Sigmoid colon (tissue), 6 donors: ENCODE measurements at regions not wholly inside any gene's neighbourhood (a gene's known extent, or its start where the extent isn't known, plus 50 kb on each side); places are given as distances from the start of the nearest gene placed in this dataset.

ENCODE experiments used
- DNase-seq: peaks from one replicate; pipeline ENCODE4 v3.0.0-alpha.2; 2019
- H3K27ac ChIP-seq, 4 donors: fragments of 200-600 bp; sonication (generic); one replicate each; pipeline ENCODE4 v1.5.1; 2016 to 2019; ENCODE audit warnings: mild to moderate bottlenecking in 1 of 4
- H3K27me3 ChIP-seq, 3 donors: fragments of 200-600 bp; sonication (generic); one replicate each; pipeline ENCODE4 v1.5.1; 2019; ENCODE audit warnings: mild to moderate bottlenecking in 1 of 3
- H3K36me3 ChIP-seq, 4 donors: fragments of 200-600 bp; sonication (generic); one replicate each; pipeline ENCODE4 v1.5.1; 2016 to 2019
- H3K4me1 ChIP-seq, 4 donors: fragments of 200-600 bp; sonication (generic); one replicate each; pipeline ENCODE4 v1.5.1; 2017 to 2019
- H3K4me3 ChIP-seq, 4 donors: fragments of 200-600 bp; sonication (generic); one replicate each; pipeline ENCODE4 v1.5.1; 2017 to 2019; ENCODE audit warnings: mild to moderate bottlenecking in 2 of 4, moderate library complexity in 1 of 4
- H3K9me3 ChIP-seq, 4 donors: fragments of 200-600 bp in 3 of 4; sonication (generic) in 3 of 4; one replicate each; pipeline versions ENCODE4 v1.5.1 to v1.6.1; 2013 to 2019
- EP300 ChIP-seq, 4 donors: sonication (generic); formaldehyde crosslinking; IDR thresholded peaks; one replicate each; pipeline ENCODE4 v1.6.1; 2017; ENCODE audit warnings: antibody characterized with exemption in 4 of 4
- POLR2A ChIP-seq, 2 donors: fragments of 450-650 bp; IDR thresholded peaks; one replicate each; pipeline ENCODE4 v1.6.1; 2016; ENCODE audit warnings: antibody characterized with exemption in 2 of 2, mild to moderate bottlenecking in 2 of 2, moderate library complexity in 2 of 2
- POLR2AphosphoS5 ChIP-seq, 4 donors: sonication (generic); formaldehyde crosslinking; IDR thresholded peaks; one replicate each; pipeline ENCODE4 v1.6.1; 2017; ENCODE audit warnings: antibody characterized with exemption in 4 of 4
- WGBS, 2 donors: extraction: QIAGEN DNeasy Blood & Tissue Kit; methylation state at CpG; one replicate each; pipeline ENCODE4 v1.1.7; 2013; 5-methylcytosine and 5-hydroxymethylcytosine counted together
- intact Hi-C: fragments of 100-400 bp; cut with DNase I; formaldehyde crosslinking; loops from one replicate; pipeline ENCODE4 v1.15.1; 2023
- TF ChIP-seq, protein P1 (sequence below), 4 experiments: fragments of 450-650 bp in 3 of 4; fragments of 200-600 bp in 1 of 4; IDR thresholded peaks; one replicate each; pipeline ENCODE4 v1.5.1; 2016 to 2019; ENCODE audit warnings: antibody characterized with exemption in 4 of 4, mild to moderate bottlenecking in 3 of 4, moderate library complexity in 2 of 4
- donor health status: healthy with polysubstance abuse.
- donor health status: healthy.

DNA sequence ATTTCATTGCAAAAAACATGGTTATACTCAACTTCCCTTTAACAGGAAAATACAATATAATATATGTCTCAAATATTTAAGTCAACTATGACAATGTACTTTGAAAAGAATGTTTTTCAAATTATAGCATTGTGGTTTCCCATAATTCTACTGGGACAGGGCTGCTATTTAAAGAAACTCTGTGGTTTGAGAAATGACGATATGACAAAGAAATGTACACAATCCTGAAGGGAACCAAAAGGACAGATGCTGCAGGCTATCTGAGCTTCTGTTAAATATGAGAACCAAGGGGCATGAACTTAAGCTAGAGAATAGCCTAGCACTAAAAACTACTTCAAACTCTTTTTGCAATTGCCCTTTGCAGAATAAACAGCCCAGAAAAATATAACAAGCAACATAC is 415.9 kb downstream of the GRB14 start:
- WGBS, 2 donors = 8 to 16% methylated on average over 1 of the region's 1 CpG
- no peaks in the 10 kb centered on the region for H3K36me3 ChIP-seq
- peaks cover 0 to 7% (median 2%) of the 10 kb centered on the region in 4 donors for H3K4me1 ChIP-seq
- intact Hi-C loops = no loop called here
- no peak overlapping the region for H3K27ac ChIP-seq
- no peak for TF ChIP-seq POLR2AphosphoS5 (IDR thresholded peaks at IDR 0.05)
- TF ChIP-seq POLR2A (IDR thresholded peaks at IDR 0.05) = no peak
- TF ChIP-seq, protein P1, sequence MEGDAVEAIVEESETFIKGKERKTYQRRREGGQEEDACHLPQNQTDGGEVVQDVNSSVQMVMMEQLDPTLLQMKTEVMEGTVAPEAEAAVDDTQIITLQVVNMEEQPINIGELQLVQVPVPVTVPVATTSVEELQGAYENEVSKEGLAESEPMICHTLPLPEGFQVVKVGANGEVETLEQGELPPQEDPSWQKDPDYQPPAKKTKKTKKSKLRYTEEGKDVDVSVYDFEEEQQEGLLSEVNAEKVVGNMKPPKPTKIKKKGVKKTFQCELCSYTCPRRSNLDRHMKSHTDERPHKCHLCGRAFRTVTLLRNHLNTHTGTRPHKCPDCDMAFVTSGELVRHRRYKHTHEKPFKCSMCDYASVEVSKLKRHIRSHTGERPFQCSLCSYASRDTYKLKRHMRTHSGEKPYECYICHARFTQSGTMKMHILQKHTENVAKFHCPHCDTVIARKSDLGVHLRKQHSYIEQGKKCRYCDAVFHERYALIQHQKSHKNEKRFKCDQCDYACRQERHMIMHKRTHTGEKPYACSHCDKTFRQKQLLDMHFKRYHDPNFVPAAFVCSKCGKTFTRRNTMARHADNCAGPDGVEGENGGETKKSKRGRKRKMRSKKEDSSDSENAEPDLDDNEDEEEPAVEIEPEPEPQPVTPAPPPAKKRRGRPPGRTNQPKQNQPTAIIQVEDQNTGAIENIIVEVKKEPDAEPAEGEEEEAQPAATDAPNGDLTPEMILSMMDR (IDR thresholded peaks at IDR 0.05) = no peak
- TF ChIP-seq EP300 (IDR thresholded peaks at IDR 0.05) = no peak
- no peak overlapping the region for H3K4me3 ChIP-seq
- no peaks in the 10 kb centered on the region for H3K27me3 ChIP-seq
- no peaks in the 10 kb centered on the region for H3K9me3 ChIP-seq
- DNase-seq = no peak

DNA sequence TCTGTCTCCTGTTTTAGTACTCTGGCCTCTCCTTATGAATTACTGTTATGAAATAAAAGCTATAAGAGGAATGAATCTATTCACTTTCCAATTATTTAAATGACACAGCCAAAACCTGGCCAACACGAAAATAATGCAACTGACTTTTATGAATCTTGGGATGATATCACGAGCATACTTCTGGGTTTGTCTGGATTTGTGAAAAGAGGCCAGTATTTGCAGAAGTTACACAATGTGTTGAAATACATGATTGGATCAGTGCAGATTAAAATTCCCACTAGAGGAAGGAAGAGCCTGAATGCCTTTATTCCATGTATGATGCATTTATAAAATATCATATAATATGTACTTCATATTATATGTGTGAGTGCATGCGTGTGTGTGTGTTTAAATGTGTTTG is 418.2 kb downstream of the GRB14 start:
- 71 to 85% methylated on average over 3 of the region's 3 CpGs for WGBS, 2 donors
- intact Hi-C loops = no loop called here
- Histone ChIP-seq H3K27ac (no peak overlapping the region), H3K4me3 (no peak overlapping the region), H3K36me3 (no peaks in the 10 kb centered on the region), H3K4me1 (peaks cover 0 to 7% (median 2%) of the 10 kb centered on the region in 4 donors), H3K9me3 (no peaks in the 10 kb centered on the region), H3K27me3 (no peaks in the 10 kb centered on the region)
- DNase-seq = no peak
- TF ChIP-seq POLR2AphosphoS5 (IDR thresholded peaks at IDR 0.05) (no peak), POLR2A (IDR thresholded peaks at IDR 0.05) (no peak), EP300 (IDR thresholded peaks at IDR 0.05) (no peak)
- TF ChIP-seq, protein P1 (IDR thresholded peaks at IDR 0.05) = no peak

DNA sequence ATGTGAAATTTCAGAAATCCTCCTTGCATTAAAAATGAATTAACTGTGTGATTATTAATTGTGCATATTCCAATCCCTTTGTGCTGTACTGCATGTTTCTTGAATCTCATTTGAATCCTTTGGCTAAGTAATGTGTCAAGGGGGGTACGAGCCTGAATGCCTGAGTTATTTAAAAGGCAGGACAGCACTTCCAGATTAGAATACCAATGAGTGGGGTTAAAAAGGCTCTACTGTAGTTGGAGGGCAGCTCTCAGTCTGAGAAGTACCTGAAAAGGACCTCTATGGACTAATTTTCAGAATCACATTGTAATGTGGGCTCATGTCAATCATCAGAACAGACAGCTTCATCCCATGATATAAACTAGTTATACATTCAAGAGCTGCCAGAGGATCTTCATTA is 423.0 kb downstream of the GRB14 start:
- TF ChIP-seq, protein P1 (IDR thresholded peaks at IDR 0.05) = no peak
- TF ChIP-seq EP300 (IDR thresholded peaks at IDR 0.05) = no peak
- no peak for TF ChIP-seq POLR2A (IDR thresholded peaks at IDR 0.05)
- DNase-seq = no peak
- intact Hi-C loops = no loop called here
- Histone ChIP-seq H3K9me3 (no peaks in the 10 kb centered on the region), H3K27me3 (no peaks in the 10 kb centered on the region), H3K27ac (no peak overlapping the region), H3K4me1 (no peaks in the 10 kb centered on the region), H3K4me3 (no peak overlapping the region), H3K36me3 (no peaks in the 10 kb centered on the region)
- 64 to 65% methylated on average over 1 of the region's 1 CpG for WGBS, 2 donors

DNA sequence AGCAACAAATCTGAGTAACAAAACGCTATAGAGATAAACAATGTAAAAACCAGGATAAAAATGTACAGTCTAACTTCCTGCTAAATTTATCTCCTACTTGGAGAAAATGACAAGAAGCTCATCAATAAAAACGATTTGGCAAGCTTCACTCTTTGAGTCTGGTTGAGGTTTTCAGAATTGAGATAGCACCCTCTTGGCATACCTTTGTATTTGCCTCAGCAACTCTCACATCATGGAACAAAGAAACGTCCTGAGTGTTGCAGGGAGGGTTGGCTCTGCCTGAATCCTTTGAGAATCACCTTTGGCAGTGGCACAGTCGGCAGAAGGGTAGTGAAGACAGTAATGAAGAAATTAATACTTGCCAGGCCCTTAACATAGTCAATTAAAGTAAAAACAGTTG is 430.6 kb downstream of the GRB14 start:
- no peak overlapping the region for H3K4me3 ChIP-seq
- no peaks in the 10 kb centered on the region for H3K27me3 ChIP-seq
- no peak for DNase-seq
- no peak overlapping the region for H3K27ac ChIP-seq
- no peaks in the 10 kb centered on the region for H3K4me1 ChIP-seq
- H3K36me3 ChIP-seq = no peaks in the 10 kb centered on the region
- TF ChIP-seq POLR2A (IDR thresholded peaks at IDR 0.05) (no peak), POLR2AphosphoS5 (IDR thresholded peaks at IDR 0.05) (no peak), EP300 (IDR thresholded peaks at IDR 0.05) (no peak)
- TF ChIP-seq, protein P1 (IDR thresholded peaks at IDR 0.05) = no peak
- intact Hi-C loops = no loop called here
- H3K9me3 ChIP-seq = no peaks in the 10 kb centered on the region
- WGBS, 2 donors = 37 to 58% methylated on average over 4 of the region's 4 CpGs

DNA sequence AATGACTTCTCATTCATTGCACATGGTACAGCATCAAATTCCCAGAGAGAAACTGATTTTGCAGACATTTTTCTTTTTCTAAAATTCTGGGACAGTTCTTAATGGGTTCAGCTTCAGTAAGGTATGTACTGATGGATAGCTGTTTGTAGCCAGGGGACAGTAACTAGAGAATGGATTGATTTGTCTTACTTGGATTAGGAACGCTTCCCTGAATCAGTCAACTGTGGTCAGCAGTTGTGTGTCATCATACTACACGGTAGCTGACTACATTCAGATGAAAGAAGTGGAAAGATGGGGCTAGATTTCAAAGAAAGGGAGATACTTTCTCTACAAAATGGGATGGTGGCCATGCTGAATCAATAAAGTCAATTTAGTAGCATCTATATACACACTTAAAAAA is 431.4 kb downstream of the GRB14 start:
- TF ChIP-seq POLR2A (IDR thresholded peaks at IDR 0.05) (no peak), POLR2AphosphoS5 (IDR thresholded peaks at IDR 0.05) (no peak), EP300 (IDR thresholded peaks at IDR 0.05) (no peak)
- TF ChIP-seq, protein P1 (IDR thresholded peaks at IDR 0.05) = no peak
- H3K4me1 ChIP-seq = no peaks in the 10 kb centered on the region
- no peak overlapping the region for H3K27ac ChIP-seq
- no peaks in the 10 kb centered on the region for H3K27me3 ChIP-seq
- H3K4me3 ChIP-seq = no peak overlapping the region
- DNase-seq = no peak
- no peaks in the 10 kb centered on the region for H3K36me3 ChIP-seq
- WGBS, 2 donors = 89 to 92% methylated on average over 2 of the region's 2 CpGs
- intact Hi-C loops = no loop called here
- H3K9me3 ChIP-seq = no peaks in the 10 kb centered on the region
